Activated CD8-positive, alpha-beta T cell treated with anti-CD3 and anti-CD28 coated beads for 36 hours (primary cell): ENCODE measurements at regions not wholly inside any gene's neighbourhood (a gene's known extent, or its start where the extent isn't known, plus 50 kb on each side); places are given as distances from the start of the nearest gene placed in this dataset.

Experiments
- ATAC-seq: fragments of 200-7000 bp; cut with Tn5 transposase; one replicate; pipeline ENCODE4 v1.10.0; 2021; ENCODE audit warnings: mild to moderate bottlenecking, moderate library complexity
- CTCF ChIA-PET: fragments of 350-600 bp; sonication (Branson Sonifier 250); formaldehyde crosslinking; loops from one replicate; lab custom pipeline; 2021; ENCODE audit warnings: antibody characterized with exemption; lab: Charles Lee
- POLR2A ChIA-PET: fragments of 350-600 bp; sonication (Branson Sonifier 250); formaldehyde crosslinking; loops from one replicate; lab custom pipeline; 2021; ENCODE audit warnings: antibody characterized with exemption; lab: Charles Lee
- DNase-seq: peaks from one replicate; pipeline ENCODE4 v3.0.0-alpha.2; 2020
- H3K27ac Mint-ChIP-seq: one replicate; pipeline ENCODE4 v1.8.0; 2021; ENCODE audit warnings: mild to moderate bottlenecking, mixed read lengths
- H3K27me3 Mint-ChIP-seq: one replicate; pipeline ENCODE4 v1.8.0; 2021; ENCODE audit warnings: mixed read lengths
- H3K36me3 Mint-ChIP-seq: one replicate; pipeline ENCODE4 v1.8.0; 2021; ENCODE audit warnings: low read depth, mixed read lengths
- H3K4me1 Mint-ChIP-seq: one replicate; pipeline ENCODE4 v1.8.0; 2021; ENCODE audit warnings: low read depth, mixed read lengths
- H3K4me3 Mint-ChIP-seq: one replicate; pipeline ENCODE4 v1.8.0; 2021; ENCODE audit warnings: mild to moderate bottlenecking, moderate library complexity, mixed read lengths
- H3K9me3 Mint-ChIP-seq: one replicate; pipeline ENCODE4 v1.8.0; 2021; ENCODE audit warnings: mixed read lengths
- intact Hi-C: fragments of 100-400 bp; cut with micrococcal nuclease; formaldehyde crosslinking; loops from one replicate; pipeline ENCODE4 v1.10.0; 2022
- TF ChIP-seq, protein P1 (sequence below): fragments of 200-600 bp; IDR thresholded peaks from one replicate; pipeline ENCODE4 v1.8.0; 2022; ENCODE audit warnings: antibody characterized with exemption, mild to moderate bottlenecking

DNA sequence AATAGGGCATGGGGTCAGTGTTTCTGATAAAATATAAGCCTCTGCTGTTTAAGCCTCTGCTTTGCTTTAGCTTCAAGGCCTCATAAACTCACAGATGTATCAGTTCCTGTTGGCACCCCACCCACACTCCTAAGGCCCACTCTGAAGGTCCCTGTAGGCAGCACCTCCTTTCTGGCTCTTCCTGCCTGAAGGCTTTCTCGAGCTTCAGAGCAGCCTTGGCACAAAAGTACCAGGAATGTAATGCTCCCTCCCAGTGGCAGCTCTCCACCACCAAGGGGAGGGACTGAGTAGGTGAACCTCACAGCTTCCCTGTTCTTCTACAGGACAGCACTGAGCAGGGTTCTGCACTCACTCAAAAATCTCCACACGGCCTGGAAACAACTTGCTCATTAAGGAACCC, 102.2 kb downstream of the ABHD5 start:
- CTCF ChIA-PET = no interaction called here
- TF ChIP-seq, protein P1, sequence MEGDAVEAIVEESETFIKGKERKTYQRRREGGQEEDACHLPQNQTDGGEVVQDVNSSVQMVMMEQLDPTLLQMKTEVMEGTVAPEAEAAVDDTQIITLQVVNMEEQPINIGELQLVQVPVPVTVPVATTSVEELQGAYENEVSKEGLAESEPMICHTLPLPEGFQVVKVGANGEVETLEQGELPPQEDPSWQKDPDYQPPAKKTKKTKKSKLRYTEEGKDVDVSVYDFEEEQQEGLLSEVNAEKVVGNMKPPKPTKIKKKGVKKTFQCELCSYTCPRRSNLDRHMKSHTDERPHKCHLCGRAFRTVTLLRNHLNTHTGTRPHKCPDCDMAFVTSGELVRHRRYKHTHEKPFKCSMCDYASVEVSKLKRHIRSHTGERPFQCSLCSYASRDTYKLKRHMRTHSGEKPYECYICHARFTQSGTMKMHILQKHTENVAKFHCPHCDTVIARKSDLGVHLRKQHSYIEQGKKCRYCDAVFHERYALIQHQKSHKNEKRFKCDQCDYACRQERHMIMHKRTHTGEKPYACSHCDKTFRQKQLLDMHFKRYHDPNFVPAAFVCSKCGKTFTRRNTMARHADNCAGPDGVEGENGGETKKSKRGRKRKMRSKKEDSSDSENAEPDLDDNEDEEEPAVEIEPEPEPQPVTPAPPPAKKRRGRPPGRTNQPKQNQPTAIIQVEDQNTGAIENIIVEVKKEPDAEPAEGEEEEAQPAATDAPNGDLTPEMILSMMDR = no peak

DNA sequence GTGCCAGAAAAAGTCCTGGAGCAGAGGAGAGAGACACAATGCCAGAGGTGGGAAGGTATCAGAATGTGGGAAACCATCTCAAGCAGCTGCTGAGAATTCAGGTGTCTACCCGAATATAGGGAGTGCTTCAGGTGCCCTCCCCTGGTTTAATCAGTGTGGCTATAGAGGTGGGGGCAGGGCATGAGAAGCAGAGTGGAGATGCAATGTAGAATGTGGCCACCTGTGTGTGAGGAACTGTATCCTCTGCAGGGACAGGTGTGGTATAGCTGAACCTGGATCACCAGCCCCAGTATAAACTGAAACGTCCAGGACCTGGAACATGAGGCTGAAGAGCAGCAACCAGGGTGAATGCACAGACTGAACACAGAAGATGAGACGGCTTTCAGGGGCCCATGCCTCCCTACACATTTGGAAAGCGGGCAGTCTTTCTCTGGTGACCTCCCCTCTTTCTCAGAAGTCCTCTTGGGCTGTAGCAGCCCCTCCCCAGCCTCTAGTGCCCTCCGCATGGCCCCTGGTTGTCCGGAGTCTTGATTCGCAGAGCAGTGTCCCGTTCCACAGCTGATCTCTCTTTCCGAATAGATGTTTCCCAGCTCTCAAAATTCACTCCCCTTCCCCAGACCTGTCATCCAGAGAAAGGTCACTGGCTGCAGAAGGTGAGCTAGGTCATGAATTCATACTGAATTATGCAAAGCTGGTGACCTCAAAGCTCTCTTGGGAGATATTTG, 103.1 kb downstream of the ABHD5 start:
- DNase-seq (no peak), ATAC-seq (no peak)
- H3K9me3 Mint-ChIP-seq = no peaks in the 10 kb centered on the region
- peaks cover 9% of the 10 kb centered on the region for H3K27me3 Mint-ChIP-seq
- H3K27ac Mint-ChIP-seq = no peak overlapping the region
- H3K4me3 Mint-ChIP-seq = no peak overlapping the region
- TF ChIP-seq, protein P1 = no peak
- H3K36me3 Mint-ChIP-seq = no peaks in the 10 kb centered on the region
- ChIA-PET POLR2A (no interaction called here), CTCF (interaction anchor here (1.3 kb wide), 1 partner anchor 25 kb away, joined by 4 read pairs; no protein-coding TSS in a partner anchor)
- intact Hi-C loops = no loop called here
- no peaks in the 10 kb centered on the region for H3K4me1 Mint-ChIP-seq

More for the DNA sequence above, 102.2 kb downstream of the ABHD5 start:
- Mint-ChIP-seq H3K27me3 (peaks cover 9% of the 10 kb centered on the region), H3K36me3 (no peaks in the 10 kb centered on the region), H3K4me1 (no peaks in the 10 kb centered on the region), H3K4me3 (no peak overlapping the region), H3K9me3 (no peaks in the 10 kb centered on the region), H3K27ac (no peak overlapping the region)
- intact Hi-C loops = no loop called here
- POLR2A ChIA-PET = no interaction called here
- DNase-seq = no peak
- ATAC-seq = no peak

GRCh38 chr3:43794776-43795175, 104.0 kb downstream of the ABHD5 start:
- CTCF ChIA-PET = interaction anchor here (1.3 kb wide), 1 partner anchor 26 kb away, joined by 4 read pairs; no protein-coding TSS in a partner anchor
- Mint-ChIP-seq H3K4me3 (no peak overlapping the region), H3K36me3 (no peaks in the 10 kb centered on the region), H3K27ac (no peak overlapping the region), H3K27me3 (peaks cover 10% of the 10 kb centered on the region), H3K4me1 (no peaks in the 10 kb centered on the region), H3K9me3 (peaks cover 1% of the 10 kb centered on the region)
- TF ChIP-seq, protein P1 = no peak
- intact Hi-C loops = no loop called here
- POLR2A ChIA-PET = no interaction called here
- DNase-seq (no peak), ATAC-seq (no peak)

DNA sequence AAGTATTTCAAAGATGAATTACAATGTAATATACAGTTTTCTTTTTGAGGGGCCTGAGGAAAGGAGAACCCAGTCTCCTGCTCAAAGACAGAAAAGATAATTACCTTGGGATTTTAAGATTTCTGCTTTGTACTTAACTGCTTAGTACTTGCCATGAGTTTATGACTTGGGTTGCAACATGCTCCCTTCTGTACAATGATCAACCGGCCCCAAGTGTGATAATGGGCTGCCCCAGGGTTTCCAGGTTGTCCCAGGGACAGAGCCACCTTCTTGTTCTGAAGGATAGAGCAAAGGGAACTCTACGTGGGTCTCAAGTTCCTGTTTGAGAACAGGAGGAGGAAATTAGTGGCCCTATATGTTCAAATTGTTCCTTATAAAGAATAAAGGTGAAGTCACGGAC, 104.8 kb downstream of the ABHD5 start:
- ATAC-seq = no peak
- no peak overlapping the region for H3K27ac Mint-ChIP-seq
- ChIA-PET POLR2A (no interaction called here), CTCF (no interaction called here)
- no peaks in the 10 kb centered on the region for H3K36me3 Mint-ChIP-seq
- DNase-seq = no peak
- peaks cover 8% of the 10 kb centered on the region for H3K27me3 Mint-ChIP-seq
- H3K4me3 Mint-ChIP-seq = no peak overlapping the region
- no peaks in the 10 kb centered on the region for H3K4me1 Mint-ChIP-seq
- H3K9me3 Mint-ChIP-seq = peaks cover 5% of the 10 kb centered on the region
- TF ChIP-seq, protein P1 = no peak
- intact Hi-C loops = no loop called here

GRCh38 chr3:43796041-43796596, 105.4 kb downstream of the ABHD5 start:
- DNase-seq (no peak), ATAC-seq (no peak)
- TF ChIP-seq, protein P1 = no peak
- Mint-ChIP-seq H3K4me1 (no peaks in the 10 kb centered on the region), H3K27me3 (peaks cover 8% of the 10 kb centered on the region), H3K9me3 (peaks cover 6% of the 10 kb centered on the region), H3K4me3 (no peak overlapping the region), H3K27ac (no peak overlapping the region), H3K36me3 (no peaks in the 10 kb centered on the region)
- intact Hi-C loops = no loop called here
- ChIA-PET CTCF (no interaction called here), POLR2A (no interaction called here)
